Upper lobe of right lung (tissue), 1 donor: ENCODE measurements at regions not wholly inside any gene's neighbourhood (a gene's known extent, or its start where the extent isn't known, plus 50 kb on each side); places are given as distances from the start of the nearest gene placed in this dataset.

Experiments
- ATAC-seq: fragments of 200-7000 bp; cut with Tn5 transposase; one replicate; pipeline ENCODE4 v1.9.1; 2020; ENCODE audit warnings: mild to moderate bottlenecking, moderate library complexity
- DNase-seq: peaks from one replicate; pipeline ENCODE4 v3.0.0-alpha.2; 2020
- H3K27ac ChIP-seq: fragments of 200-600 bp; one replicate; pipeline ENCODE4 v1.8.0; 2022
- H3K27me3 ChIP-seq: fragments of 200-600 bp; one replicate; pipeline ENCODE4 v1.8.0; 2022; ENCODE audit warnings: mild to moderate bottlenecking
- H3K36me3 ChIP-seq: fragments of 200-600 bp; one replicate; pipeline ENCODE4 v1.8.0; 2022
- H3K4me1 ChIP-seq: fragments of 200-600 bp; one replicate; pipeline ENCODE4 v1.8.0; 2022
- H3K4me3 ChIP-seq: fragments of 200-600 bp; one replicate; pipeline ENCODE4 v1.8.0; 2022; ENCODE audit warnings: mild to moderate bottlenecking
- H3K9me3 ChIP-seq: fragments of 200-600 bp; one replicate; pipeline ENCODE4 v1.8.0; 2022
- CTCF ChIP-seq: fragments of 200-600 bp; IDR thresholded peaks from one replicate; pipeline ENCODE4 v1.8.0; 2022; ENCODE audit warnings: antibody characterized with exemption
- intact Hi-C: fragments of 100-400 bp; cut with DNase I; formaldehyde crosslinking; loops from one replicate; pipeline ENCODE4 v1.11.0; 2022
- donor health status: DM: no; HTN: yes; CAD: no; lungs with severe emphysema.

- DNase-seq (no peak), ATAC-seq (no peak)
- H3K27ac ChIP-seq, result no peak overlapping the region
- no peaks in the 10 kb centered on the region for H3K9me3 ChIP-seq
- no peak for TF ChIP-seq CTCF
- no peaks in the 10 kb centered on the region for H3K27me3 ChIP-seq
- no peak overlapping the region for H3K4me3 ChIP-seq
- no peaks in the 10 kb centered on the region for H3K4me1 ChIP-seq
- intact Hi-C loops, result no loop called here
- H3K36me3 ChIP-seq, result no peaks in the 10 kb centered on the region
Measured at GRCh38 chr5:74235552-74235951, 405.0 kb downstream of the ENC1 start.

GRCh38 chr5:74233571-74233970 is 407.0 kb downstream of the ENC1 start:
- Histone ChIP-seq H3K4me3 (no peak overlapping the region), H3K27me3 (no peaks in the 10 kb centered on the region), H3K36me3 (no peaks in the 10 kb centered on the region), H3K4me1 (no peaks in the 10 kb centered on the region), H3K9me3 (no peaks in the 10 kb centered on the region), H3K27ac (no peak overlapping the region)
- intact Hi-C loops, result no loop called here
- DNase-seq, result no peak
- ATAC-seq, result no peak
- no peak for TF ChIP-seq CTCF

GRCh38 chr5:74233091-74233490 is 407.4 kb downstream of the ENC1 start:
- Histone ChIP-seq H3K4me1 (no peaks in the 10 kb centered on the region), H3K4me3 (no peak overlapping the region), H3K36me3 (no peaks in the 10 kb centered on the region), H3K27ac (no peak overlapping the region), H3K9me3 (no peaks in the 10 kb centered on the region), H3K27me3 (no peaks in the 10 kb centered on the region)
- no peak for ATAC-seq
- no peak for DNase-seq
- TF ChIP-seq CTCF, result no peak
- intact Hi-C loops, result no loop called here

- TF ChIP-seq CTCF, result no peak
- Histone ChIP-seq H3K27me3 (no peaks in the 10 kb centered on the region), H3K4me3 (no peak overlapping the region), H3K4me1 (no peaks in the 10 kb centered on the region), H3K27ac (no peak overlapping the region), H3K9me3 (no peaks in the 10 kb centered on the region), H3K36me3 (no peaks in the 10 kb centered on the region)
- ATAC-seq (no peak), DNase-seq (no peak)
- intact Hi-C loops, result no loop called here
Measured at GRCh38 chr5:74232276-74232675, 408.3 kb downstream of the ENC1 start.

- intact Hi-C loops, result no loop called here
- ATAC-seq (no peak), DNase-seq (no peak)
- H3K4me1 ChIP-seq, result no peaks in the 10 kb centered on the region
- H3K36me3 ChIP-seq, result no peaks in the 10 kb centered on the region
- H3K27me3 ChIP-seq, result no peaks in the 10 kb centered on the region
- no peak overlapping the region for H3K4me3 ChIP-seq
- no peak overlapping the region for H3K27ac ChIP-seq
- no peak for TF ChIP-seq CTCF
- no peaks in the 10 kb centered on the region for H3K9me3 ChIP-seq
Measured at GRCh38 chr5:74231697-74232096, 408.8 kb downstream of the ENC1 start.

- Histone ChIP-seq H3K4me1 (no peaks in the 10 kb centered on the region), H3K36me3 (no peaks in the 10 kb centered on the region), H3K4me3 (no peak overlapping the region), H3K27me3 (no peaks in the 10 kb centered on the region), H3K9me3 (no peaks in the 10 kb centered on the region), H3K27ac (no peak overlapping the region)
- ATAC-seq, result no peak
- DNase-seq, result no peak
- intact Hi-C loops, result no loop called here
- no peak for TF ChIP-seq CTCF
Measured at GRCh38 chr5:74226716-74227485, 413.6 kb downstream of the ENC1 start.
